HL-60 (cell line): ENCODE measurements at regions not wholly inside any gene's neighbourhood (a gene's known extent, or its start where the extent isn't known, plus 50 kb on each side); places are given as distances from the start of the nearest gene placed in this dataset.
A peak's percentile ranks its signal among the peaks of the same experiment; 100 is the strongest.

Experiments
- DNase-seq, 2 experiments: peaks; one replicate each; pipeline ENCODE4 v3.0.0-alpha.2; 2010 to 2020; ENCODE audit warnings: low read depth in 1 of 2, low spot score in 1 of 2
- H3K27ac ChIP-seq: fragments of 250-450 bp; sonication (Bioruptor Pico); replicated peaks from 2 replicates; pipeline ENCODE4 v1.5.1; 2020; ENCODE audit warnings: mild to moderate bottlenecking, moderate library complexity
- H3K27me3 ChIP-seq: fragments of 250-450 bp; sonication (Bioruptor Pico); 2 replicates; pipeline ENCODE4 v1.5.1; 2021; ENCODE audit warnings: mild to moderate bottlenecking, moderate library complexity; ENCODE audit not compliant: insufficient read depth, poor library complexity, severe bottlenecking
- H3K4me3 ChIP-seq: replicated peaks from 2 replicates; pipeline ENCODE4 v1.5.1; 2011; ENCODE audit warnings: mild to moderate bottlenecking, control low read depth, low read length; ENCODE audit not compliant: insufficient read depth
- GABPA ChIP-seq: IDR thresholded peaks from 2 replicates; pipeline ENCODE4 v1.6.1; 2012; ENCODE audit warnings: low read depth
- POLR2AphosphoS5 ChIP-seq: IDR thresholded peaks from 2 replicates; pipeline ENCODE4 v1.6.1; 2012; ENCODE audit warnings: low read depth
- SPI1 ChIP-seq: IDR thresholded peaks from 2 replicates; pipeline ENCODE4 v1.6.1; 2012; ENCODE audit warnings: low read depth, mild to moderate bottlenecking, borderline replicate concordance
- TF ChIP-seq, protein P1 (sequence below): IDR thresholded peaks from one replicate; pipeline ENCODE4 v1.5.1; 2011; ENCODE audit warnings: low read length, control low read depth, inconsistent platforms; ENCODE audit not compliant: insufficient read depth
- TF ChIP-seq, protein P2 (sequence below): IDR thresholded peaks from 2 replicates; pipeline ENCODE4 v1.6.1; 2012; ENCODE audit warnings: low read depth; ENCODE audit not compliant: insufficient replicate concordance

- Histone ChIP-seq H3K4me3 (no peak overlapping the region), H3K27ac (no peak overlapping the region), H3K27me3 (no peaks in the 10 kb centered on the region)
- no peak for DNase-seq
- TF ChIP-seq GABPA (no peak), POLR2AphosphoS5 (no peak), SPI1 (no peak)
- TF ChIP-seq, protein P1, sequence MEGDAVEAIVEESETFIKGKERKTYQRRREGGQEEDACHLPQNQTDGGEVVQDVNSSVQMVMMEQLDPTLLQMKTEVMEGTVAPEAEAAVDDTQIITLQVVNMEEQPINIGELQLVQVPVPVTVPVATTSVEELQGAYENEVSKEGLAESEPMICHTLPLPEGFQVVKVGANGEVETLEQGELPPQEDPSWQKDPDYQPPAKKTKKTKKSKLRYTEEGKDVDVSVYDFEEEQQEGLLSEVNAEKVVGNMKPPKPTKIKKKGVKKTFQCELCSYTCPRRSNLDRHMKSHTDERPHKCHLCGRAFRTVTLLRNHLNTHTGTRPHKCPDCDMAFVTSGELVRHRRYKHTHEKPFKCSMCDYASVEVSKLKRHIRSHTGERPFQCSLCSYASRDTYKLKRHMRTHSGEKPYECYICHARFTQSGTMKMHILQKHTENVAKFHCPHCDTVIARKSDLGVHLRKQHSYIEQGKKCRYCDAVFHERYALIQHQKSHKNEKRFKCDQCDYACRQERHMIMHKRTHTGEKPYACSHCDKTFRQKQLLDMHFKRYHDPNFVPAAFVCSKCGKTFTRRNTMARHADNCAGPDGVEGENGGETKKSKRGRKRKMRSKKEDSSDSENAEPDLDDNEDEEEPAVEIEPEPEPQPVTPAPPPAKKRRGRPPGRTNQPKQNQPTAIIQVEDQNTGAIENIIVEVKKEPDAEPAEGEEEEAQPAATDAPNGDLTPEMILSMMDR, result no peak
- TF ChIP-seq, protein P2, sequence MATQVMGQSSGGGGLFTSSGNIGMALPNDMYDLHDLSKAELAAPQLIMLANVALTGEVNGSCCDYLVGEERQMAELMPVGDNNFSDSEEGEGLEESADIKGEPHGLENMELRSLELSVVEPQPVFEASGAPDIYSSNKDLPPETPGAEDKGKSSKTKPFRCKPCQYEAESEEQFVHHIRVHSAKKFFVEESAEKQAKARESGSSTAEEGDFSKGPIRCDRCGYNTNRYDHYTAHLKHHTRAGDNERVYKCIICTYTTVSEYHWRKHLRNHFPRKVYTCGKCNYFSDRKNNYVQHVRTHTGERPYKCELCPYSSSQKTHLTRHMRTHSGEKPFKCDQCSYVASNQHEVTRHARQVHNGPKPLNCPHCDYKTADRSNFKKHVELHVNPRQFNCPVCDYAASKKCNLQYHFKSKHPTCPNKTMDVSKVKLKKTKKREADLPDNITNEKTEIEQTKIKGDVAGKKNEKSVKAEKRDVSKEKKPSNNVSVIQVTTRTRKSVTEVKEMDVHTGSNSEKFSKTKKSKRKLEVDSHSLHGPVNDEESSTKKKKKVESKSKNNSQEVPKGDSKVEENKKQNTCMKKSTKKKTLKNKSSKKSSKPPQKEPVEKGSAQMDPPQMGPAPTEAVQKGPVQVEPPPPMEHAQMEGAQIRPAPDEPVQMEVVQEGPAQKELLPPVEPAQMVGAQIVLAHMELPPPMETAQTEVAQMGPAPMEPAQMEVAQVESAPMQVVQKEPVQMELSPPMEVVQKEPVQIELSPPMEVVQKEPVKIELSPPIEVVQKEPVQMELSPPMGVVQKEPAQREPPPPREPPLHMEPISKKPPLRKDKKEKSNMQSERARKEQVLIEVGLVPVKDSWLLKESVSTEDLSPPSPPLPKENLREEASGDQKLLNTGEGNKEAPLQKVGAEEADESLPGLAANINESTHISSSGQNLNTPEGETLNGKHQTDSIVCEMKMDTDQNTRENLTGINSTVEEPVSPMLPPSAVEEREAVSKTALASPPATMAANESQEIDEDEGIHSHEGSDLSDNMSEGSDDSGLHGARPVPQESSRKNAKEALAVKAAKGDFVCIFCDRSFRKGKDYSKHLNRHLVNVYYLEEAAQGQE, result no peak
Observed at GRCh38 chr4:14152834-14153519, 525.5 kb upstream of the BOD1L1 start.

GRCh38 chr4:14155803-14156202 is 528.3 kb upstream of the BOD1L1 start:
- TF ChIP-seq, protein P2, result no peak
- TF ChIP-seq POLR2AphosphoS5 (no peak), SPI1 (no peak), GABPA (no peak)
- TF ChIP-seq, protein P1, result no peak
- Histone ChIP-seq H3K4me3 (no peak overlapping the region), H3K27ac (no peak overlapping the region), H3K27me3 (no peaks in the 10 kb centered on the region)
- DNase-seq, result no peak

DNA sequence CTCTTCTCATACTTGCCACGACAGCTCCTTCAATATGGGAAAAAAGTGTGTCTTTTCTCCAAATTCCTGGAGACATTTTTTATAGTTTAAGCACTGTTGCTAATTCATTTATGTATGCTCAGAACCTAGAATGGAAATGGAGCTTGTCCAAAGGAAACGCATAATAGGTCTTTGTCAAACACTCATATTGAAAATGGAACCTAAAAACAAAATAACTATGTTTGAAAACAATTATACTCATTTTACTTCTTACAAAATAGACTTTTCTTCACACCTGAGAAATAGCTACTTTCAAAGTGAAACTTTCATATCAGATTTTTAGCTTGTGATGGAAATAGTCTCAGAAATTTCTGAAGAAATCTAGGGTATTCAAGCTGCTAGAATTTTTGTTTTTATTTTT is 529.7 kb upstream of the BOD1L1 start:
- TF ChIP-seq SPI1, result no peak
- H3K27ac ChIP-seq, result no peak overlapping the region
- H3K27me3 ChIP-seq, result no peaks in the 10 kb centered on the region
- no peak for DNase-seq
- H3K4me3 ChIP-seq, result no peak overlapping the region

GRCh38 chr4:14165222-14165920 is 537.8 kb upstream of the BOD1L1 start:
- no peak for DNase-seq
- Histone ChIP-seq H3K27me3 (no peaks in the 10 kb centered on the region), H3K27ac (no peak overlapping the region), H3K4me3 (no peak overlapping the region)
- TF ChIP-seq POLR2AphosphoS5, result no peak
- TF ChIP-seq, protein P1, result no peak
- TF ChIP-seq, protein P2, result no peak
- TF ChIP-seq SPI1, result peak; percentile 14; the same call in 1 of the 2 replicates
- TF ChIP-seq GABPA, result no peak
